Ectodermal cell (in vitro differentiated cells): ENCODE measurements at regions not wholly inside any gene's neighbourhood (a gene's known extent, or its start where the extent isn't known, plus 50 kb on each side); places are given as distances from the start of the nearest gene placed in this dataset.

Experiments
- H3K27ac ChIP-seq: 2 replicates; pipeline ENCODE4 v1.7.0; 2013; ENCODE audit warnings: mild to moderate bottlenecking, low read depth, low read length; ENCODE audit not compliant: insufficient read depth, poor library complexity, severe bottlenecking
- H3K27me3 ChIP-seq: 2 replicates; pipeline ENCODE4 v1.7.0; 2013; ENCODE audit warnings: mild to moderate bottlenecking, low read length; ENCODE audit not compliant: insufficient read depth, control insufficient read depth, poor library complexity, severe bottlenecking
- H3K36me3 ChIP-seq: one replicate; pipeline ENCODE4 v1.7.0; 2013; ENCODE audit warnings: low read length; ENCODE audit not compliant: control insufficient read depth, insufficient read depth
- H3K4me1 ChIP-seq: one replicate; pipeline ENCODE4 v1.7.0; 2013; ENCODE audit warnings: low read length; ENCODE audit not compliant: control insufficient read depth, insufficient read depth
- H3K4me3 ChIP-seq: 2 replicates; pipeline ENCODE4 v1.7.0; 2013; ENCODE audit warnings: low read depth, low read length, control low read depth; ENCODE audit not compliant: insufficient read depth
- H3K9me3 ChIP-seq: 2 replicates; pipeline ENCODE4 v1.7.0; 2013; ENCODE audit warnings: mild to moderate bottlenecking, low read length, moderate library complexity; ENCODE audit not compliant: control insufficient read depth
- WGBS, 2 experiments: methylation state at CpG; one replicate each; pipeline ENCODE4 v1.1.7; 2013; ENCODE audit warnings: missing lambda C conversion rate in 2 of 2; 5-methylcytosine and 5-hydroxymethylcytosine counted together

DNA sequence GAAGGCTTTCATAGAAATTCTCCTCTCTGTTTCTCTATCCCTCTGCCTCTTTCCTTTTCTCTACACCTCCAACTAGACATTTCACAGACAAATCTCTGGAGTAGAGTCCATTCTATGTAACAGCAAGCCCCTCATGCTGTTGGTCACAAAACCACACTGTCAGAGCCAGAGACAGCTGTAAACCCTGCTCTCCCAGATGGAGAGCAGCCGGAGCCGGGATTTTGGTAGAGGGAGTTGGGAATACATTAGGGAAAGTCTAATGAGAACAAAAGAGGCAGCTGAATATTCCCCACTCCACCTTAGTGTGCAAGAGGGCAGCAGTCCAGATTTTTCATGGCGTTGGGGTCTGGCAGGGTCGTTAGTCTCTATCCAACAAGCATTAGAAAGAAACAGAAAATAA is 68.3 kb upstream of the EDN1 start:
- no peaks in the 10 kb centered on the region for H3K9me3 ChIP-seq
- H3K27ac ChIP-seq: no peak overlapping the region
- H3K4me3 ChIP-seq: no peak overlapping the region
- H3K36me3 ChIP-seq: no peaks in the 10 kb centered on the region
- WGBS, 2 experiments: 89 to 97% methylated on average over 4 of the region's 4 CpGs
- no peaks in the 10 kb centered on the region for H3K4me1 ChIP-seq
- no peaks in the 10 kb centered on the region for H3K27me3 ChIP-seq

DNA sequence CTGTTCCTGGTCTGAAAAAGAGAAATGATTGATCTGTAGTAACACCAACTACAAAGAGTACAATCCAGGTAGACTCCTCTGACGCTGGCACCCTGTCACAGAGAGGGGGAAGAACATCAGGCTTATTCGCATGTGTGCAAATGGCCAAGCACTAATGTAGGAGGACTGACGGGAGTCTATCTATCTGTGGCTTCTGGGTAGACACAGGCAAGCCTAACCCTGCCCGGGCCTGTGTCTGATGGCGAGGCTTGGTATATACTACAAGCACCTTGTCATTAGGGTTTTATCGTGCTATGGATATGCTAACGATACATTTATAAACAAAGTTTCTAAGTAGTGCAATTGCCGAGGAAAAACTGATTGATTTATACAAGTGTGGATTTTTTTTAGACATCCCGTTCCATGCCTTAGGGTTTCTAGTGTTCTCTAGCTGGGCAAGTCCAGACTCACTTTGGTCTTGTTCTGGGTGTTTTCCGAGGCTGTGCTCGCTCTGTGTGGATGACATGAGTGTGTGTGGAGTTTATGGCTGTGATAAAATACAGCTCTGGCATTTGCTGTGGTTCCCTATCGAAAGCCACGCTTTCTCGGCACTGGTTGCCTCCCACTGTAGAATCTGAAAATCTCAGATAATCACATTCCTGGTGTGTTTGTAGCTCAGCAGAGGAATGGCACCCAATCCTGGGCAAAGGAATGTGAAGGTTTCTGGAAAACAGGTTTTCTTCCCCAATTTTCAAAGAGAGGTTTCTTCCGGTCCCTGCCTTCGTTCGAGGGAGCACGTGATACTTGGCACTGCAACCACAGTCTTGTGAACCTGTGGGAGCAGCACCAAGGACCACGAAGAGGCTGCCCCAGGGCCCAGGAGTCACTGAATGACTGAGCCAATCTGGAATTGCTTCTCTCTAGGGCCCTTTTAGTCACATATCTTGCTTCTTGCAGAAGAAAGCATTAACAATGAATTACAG is 67.5 kb upstream of the EDN1 start:
- no peaks in the 10 kb centered on the region for H3K9me3 ChIP-seq
- no peaks in the 10 kb centered on the region for H3K27me3 ChIP-seq
- H3K4me3 ChIP-seq: no peak overlapping the region
- H3K36me3 ChIP-seq: no peaks in the 10 kb centered on the region
- H3K4me1 ChIP-seq: no peaks in the 10 kb centered on the region
- H3K27ac ChIP-seq: no peak overlapping the region
- 92% methylated on average over 19 of the region's 19 CpGs for WGBS, 2 experiments

- WGBS, 2 experiments: 94 to 95% methylated on average over 5 of the region's 5 CpGs
- H3K27me3 ChIP-seq: no peaks in the 10 kb centered on the region
- no peak overlapping the region for H3K4me3 ChIP-seq
- H3K9me3 ChIP-seq: no peaks in the 10 kb centered on the region
- H3K4me1 ChIP-seq: no peaks in the 10 kb centered on the region
- no peaks in the 10 kb centered on the region for H3K36me3 ChIP-seq
- H3K27ac ChIP-seq: no peak overlapping the region
These were observed 66.8 kb upstream of the EDN1 start for GRCh38 chr6:12223383-12223782.

DNA sequence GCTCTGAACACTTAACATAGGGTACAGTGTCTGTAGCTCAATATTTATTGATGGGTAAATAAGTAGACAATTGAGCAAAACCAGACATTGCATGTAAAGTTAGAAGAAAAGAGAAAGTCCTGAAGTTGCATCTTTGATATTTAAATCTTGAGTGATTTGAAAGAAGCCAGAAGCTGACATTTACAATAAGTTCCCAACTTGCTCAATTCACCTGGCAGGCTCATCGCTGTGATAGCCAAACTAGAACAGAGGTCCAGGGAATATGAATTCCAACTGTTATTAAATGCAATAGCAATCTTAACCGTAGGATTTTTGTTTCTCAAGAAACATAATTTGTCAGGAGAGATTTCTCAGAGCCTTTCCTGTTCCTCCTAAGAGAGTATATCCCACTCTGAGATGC is 65.9 kb upstream of the EDN1 start:
- Histone ChIP-seq H3K36me3 (no peaks in the 10 kb centered on the region), H3K27me3 (no peaks in the 10 kb centered on the region), H3K27ac (no peak overlapping the region), H3K9me3 (no peaks in the 10 kb centered on the region), H3K4me3 (no peak overlapping the region), H3K4me1 (no peaks in the 10 kb centered on the region)
- WGBS, 2 experiments: 94 to 98% methylated on average over 2 of the region's 2 CpGs

GRCh38 chr6:12228447-12229146 is 61.6 kb upstream of the EDN1 start:
- Histone ChIP-seq H3K9me3 (no peaks in the 10 kb centered on the region), H3K27ac (no peak overlapping the region), H3K4me1 (peaks cover 5% of the 10 kb centered on the region), H3K27me3 (no peaks in the 10 kb centered on the region), H3K4me3 (no peak overlapping the region), H3K36me3 (no peaks in the 10 kb centered on the region)
- WGBS, 2 experiments: 85 to 90% methylated on average over 13 of the region's 13 CpGs

DNA sequence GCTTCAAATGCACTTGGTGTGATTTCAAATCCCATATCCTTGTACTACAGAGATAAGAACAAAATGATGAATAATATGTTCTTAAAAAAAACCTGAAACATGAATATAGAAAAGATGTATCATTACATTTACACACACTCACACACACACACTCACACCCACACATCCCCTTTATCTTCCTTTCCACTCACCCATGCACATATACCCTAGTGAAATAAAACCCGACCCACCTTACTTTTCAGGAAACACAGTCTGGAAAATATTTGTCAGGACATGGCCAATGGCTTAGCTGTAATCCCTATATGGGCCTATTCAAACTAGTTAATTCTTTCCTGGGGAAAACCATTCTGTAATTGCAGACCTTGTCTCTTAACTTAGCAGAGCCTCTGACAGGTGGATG is 60.8 kb upstream of the EDN1 start:
- peaks cover 12% of the 10 kb centered on the region for H3K4me1 ChIP-seq
- no peaks in the 10 kb centered on the region for H3K36me3 ChIP-seq
- 92 to 96% methylated on average over 1 of the region's 1 CpG for WGBS, 2 experiments
- no peaks in the 10 kb centered on the region for H3K27me3 ChIP-seq
- H3K9me3 ChIP-seq: no peaks in the 10 kb centered on the region
- H3K27ac ChIP-seq: no peak overlapping the region
- H3K4me3 ChIP-seq: no peak overlapping the region

DNA sequence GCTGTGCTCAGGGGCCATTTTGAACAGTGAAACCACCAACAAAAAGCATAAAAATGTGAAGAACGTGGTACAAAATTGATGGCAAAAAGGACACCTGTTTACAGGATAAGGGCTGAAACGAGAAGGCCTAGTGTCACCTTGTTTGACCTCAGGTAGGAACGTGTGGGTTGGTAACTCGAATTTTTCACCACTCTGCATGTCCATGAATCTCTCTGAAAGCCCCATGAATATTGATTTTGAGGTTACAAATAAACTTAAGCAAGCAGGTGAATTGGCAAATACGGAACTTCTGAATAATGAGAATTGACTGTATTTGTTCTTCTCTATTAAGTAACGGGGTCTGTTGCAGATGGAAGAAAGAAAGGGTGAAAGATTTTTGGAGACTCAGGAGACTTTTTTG is 59.6 kb upstream of the EDN1 start:
- H3K4me3 ChIP-seq: no peak overlapping the region
- H3K36me3 ChIP-seq: no peaks in the 10 kb centered on the region
- H3K27ac ChIP-seq: no peak overlapping the region
- no peaks in the 10 kb centered on the region for H3K9me3 ChIP-seq
- 94% methylated on average over 6 of the region's 6 CpGs for WGBS, 2 experiments
- no peaks in the 10 kb centered on the region for H3K27me3 ChIP-seq
- H3K4me1 ChIP-seq: peaks cover 12% of the 10 kb centered on the region

DNA sequence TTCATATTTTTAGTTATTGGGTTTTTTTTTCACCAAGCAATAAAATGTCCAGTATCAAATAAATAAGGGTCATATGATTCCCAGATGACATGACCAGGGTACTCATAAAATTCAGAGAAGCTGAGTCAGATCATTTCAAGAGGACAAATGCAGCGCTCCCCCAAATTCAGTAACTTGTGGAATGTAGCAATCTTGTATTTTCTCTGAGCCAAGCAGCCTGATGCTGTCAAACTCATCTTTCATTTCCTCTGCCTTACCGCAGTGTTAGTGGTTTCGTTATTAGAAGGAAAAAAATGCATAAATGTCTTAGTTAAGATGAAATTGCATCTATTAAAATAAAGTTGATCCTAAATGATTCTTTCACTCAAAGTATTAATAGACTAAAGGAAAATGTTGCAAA is 57.8 kb upstream of the EDN1 start:
- Histone ChIP-seq H3K27me3 (no peaks in the 10 kb centered on the region), H3K36me3 (no peaks in the 10 kb centered on the region), H3K4me3 (no peak overlapping the region), H3K27ac (peak overlapping the region; percentile 12), H3K4me1 (peaks cover 12% of the 10 kb centered on the region), H3K9me3 (no peaks in the 10 kb centered on the region)
- 96% methylated on average over 1 of the region's 3 CpGs for whole genome bisulfite sequencing, 2 experiments

- WGBS, 2 experiments: 39 to 67% methylated on average over 1 of the region's 1 CpG
- H3K27ac ChIP-seq: peak overlapping the region; percentile 17
- peaks cover 12% of the 10 kb centered on the region for H3K4me1 ChIP-seq
- no peaks in the 10 kb centered on the region for H3K9me3 ChIP-seq
- H3K27me3 ChIP-seq: no peaks in the 10 kb centered on the region
- no peaks in the 10 kb centered on the region for H3K36me3 ChIP-seq
- H3K4me3 ChIP-seq: no peak overlapping the region
These were observed 57.3 kb upstream of the EDN1 start for GRCh38 chr6:12232821-12233220.
